Islet precursor cell (in vitro differentiated cells): ENCODE measurements at regions not wholly inside any gene's neighbourhood (a gene's known extent, or its start where the extent isn't known, plus 50 kb on each side); places are given as distances from the start of the nearest gene placed in this dataset.
A peak's percentile ranks its signal among the peaks of the same experiment; 100 is the strongest.

Source experiments
- DNase-seq: peaks from one replicate; pipeline ENCODE4 v3.0.0-alpha.2; 2018

DNA sequence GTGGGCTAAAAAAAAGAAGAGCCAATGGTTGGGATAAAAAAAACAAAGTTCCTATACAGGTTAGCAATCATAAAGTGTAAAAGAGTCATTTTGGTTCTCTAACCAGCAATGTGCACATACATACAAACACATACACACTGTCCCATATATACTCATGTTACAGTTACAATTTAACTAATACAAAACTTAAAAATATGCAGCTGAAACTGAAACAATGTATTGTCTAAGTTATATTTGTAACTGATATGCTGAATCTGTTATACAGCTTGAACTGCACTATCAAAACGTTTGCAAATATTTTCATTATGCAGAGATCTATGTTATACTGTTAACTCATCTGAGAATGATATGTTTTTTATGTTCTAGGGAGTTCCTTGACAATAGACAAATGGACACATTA, 173.7 kb downstream of the KLF12 start:
- no peak for DNase-seq

DNA sequence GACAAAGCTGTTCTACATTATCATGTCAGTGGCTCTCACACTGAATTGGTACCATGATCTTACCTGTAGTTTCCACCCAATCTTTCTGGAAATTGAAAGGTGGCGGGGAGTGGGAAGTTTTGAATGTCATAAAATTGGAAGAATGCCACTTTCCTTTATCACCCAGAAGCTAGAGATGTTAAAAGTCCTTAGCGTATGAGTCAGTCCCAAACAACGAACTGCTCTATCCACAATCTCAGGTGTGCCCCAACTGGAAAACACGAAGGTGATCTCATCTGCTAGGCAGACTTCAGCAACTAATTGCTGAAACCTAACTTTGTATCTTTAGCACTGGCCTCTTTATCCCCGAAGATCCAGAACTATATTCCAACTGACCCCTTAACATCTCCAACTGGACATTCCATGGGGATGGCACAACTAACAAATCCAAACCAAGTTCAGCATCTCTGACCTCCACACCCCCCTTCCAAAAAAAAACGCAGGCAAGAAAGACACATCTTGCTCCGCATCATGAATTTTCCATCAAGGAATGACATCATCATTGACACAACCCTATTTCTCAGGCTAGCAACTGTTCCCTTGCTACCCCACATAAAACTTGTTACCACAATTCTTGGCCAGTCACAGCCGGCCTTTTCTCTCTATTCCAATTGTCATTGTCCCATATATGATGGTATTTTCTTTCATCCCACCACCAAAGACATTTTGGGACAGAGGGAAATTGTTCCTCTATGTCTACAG, 175.4 kb downstream of the KLF12 start:
- peak; percentile 63 for DNase-seq

DNA sequence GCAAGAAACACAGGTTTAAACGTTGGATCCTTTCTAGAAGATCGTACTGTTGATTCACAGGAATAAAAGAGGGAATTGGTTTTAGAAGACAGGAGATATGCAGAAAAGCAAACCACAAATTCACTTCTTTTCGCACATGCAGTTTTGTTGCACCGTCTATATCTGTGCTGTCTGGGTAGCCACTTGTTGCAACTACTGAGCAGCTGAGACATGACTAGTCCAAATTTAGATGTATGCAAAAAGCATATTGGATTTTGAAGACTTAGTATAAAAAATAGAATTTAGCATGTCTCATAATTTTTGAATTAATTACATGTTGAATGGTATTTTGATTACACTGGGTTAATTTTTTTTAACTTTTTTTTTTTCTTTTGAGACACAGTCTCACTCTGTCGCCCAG, 176.3 kb downstream of the KLF12 start:
- DNase-seq = no peak

DNA sequence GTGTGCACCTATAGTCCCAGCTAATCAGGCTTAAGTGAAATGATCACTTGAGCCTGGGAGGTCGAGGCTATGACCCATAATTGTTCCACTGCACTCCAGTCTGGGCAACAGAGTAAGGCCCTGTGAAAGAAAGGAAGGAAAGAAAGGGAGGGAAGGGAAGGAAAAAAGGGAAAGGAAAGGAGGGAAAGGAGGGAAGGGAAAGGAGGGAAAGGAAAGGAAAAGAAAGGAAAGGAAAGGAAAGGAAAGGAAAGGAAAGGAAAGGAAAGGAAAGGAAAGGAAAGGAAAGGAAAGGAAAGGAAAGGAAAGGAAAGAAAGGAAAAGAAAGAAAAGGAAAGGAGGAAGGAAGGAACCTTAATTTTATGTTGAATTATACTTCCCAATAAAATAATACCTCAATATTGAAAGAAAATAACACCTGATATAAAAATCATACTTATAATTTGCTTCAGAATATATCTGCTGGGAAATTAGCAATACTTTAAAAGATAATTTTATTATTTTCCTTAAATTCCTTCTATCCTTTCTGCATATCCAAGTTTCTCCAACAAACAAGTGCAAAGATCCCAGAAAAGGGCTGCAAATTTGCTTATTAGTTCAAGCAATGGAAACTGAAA, 177.3 kb downstream of the KLF12 start:
- no peak for DNase-seq

DNA sequence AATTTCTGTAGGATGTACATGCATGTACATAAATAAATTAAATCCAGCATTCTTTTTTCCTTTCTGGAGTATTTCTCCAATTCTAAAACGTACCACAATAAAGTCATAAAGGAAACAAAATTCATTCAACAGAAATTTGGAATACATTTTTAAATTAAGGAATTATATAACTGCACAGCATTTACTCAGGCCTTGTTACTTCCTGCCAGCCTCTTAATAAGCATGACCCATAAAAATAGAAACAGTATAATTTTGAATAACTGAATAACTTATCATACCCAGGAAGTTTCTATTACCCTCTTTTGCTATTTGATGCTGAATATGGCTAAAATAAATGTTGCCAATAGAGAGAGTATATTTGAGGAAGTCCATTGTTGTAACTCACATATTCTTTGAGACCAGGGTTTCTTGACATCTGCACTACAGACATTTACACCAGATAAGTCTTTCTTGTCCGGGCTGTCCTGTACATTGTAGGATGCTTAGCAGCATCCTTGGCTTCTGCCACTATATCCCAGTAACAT, 178.2 kb downstream of the KLF12 start:
- no peak for DNase-seq

DNA sequence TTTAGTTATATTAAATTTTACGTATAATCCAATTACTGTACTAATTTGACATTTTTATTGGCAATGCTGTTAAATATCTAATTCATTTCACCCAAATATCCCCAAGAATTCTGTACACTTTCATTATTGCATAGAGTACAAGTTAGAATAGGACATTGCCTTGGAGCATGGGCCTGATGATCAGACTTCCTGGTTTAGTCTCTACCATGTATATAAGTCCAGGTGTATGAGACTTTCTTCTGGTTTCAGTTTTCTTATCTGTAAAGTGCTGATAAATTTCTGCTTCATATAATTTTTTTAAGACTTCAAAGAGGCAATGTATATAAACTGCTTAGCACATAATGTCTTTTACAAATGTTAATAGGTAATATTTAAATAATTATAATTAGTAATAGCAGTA, 179.4 kb downstream of the KLF12 start:
- DNase-seq = no peak

DNA sequence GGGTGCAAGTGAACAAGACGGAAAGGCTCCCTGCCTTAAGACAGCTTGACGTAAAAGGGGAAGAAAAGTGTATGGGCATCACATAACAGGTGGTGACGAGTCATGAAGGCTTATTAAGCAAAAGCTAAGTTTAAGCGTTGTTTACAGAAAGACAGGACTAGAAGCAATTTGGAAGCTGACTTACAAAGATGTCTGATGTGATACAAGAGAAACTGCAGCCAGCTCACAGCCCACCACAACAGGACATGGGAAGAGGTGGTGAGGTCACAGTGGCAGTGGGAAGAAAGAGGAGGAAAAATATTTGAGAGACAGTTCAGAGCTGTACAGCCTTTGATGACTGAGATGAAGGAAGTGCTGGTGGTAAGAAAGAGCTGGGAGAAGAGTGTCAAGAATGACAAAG, 181.6 kb downstream of the KLF12 start:
- peak; percentile 62 for DNase-seq

DNA sequence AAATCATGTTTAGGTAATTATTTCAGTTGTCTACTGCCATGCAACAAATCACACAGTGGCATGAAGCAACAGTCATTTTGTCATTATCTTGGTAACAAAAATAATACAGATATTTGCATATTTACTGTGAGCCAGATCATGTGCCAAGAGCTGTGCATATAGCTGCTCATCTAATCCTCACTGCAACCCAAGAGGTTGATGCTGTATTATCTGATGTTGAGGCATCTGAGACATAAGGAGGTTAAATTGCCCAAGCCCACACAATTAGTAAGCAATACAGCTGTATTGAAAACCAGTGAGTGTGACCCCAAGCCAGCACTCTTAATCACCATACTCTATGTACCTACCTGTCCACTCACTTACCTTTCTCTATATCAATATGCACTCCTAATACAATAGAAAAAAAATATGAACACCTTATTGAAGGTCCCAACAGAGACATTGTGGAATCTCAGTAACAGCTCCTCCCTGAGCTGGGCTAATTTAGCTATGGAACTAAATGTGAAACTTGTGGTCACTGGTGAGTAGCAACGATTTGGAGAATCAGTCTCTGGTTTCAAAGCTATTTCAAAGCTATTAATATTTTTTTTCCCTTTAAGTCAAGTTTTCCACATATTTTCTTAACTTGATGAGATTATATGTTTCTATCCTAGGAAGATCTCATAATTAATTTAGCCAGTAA, 185.2 kb downstream of the KLF12 start:
- DNase-seq = no peak

DNA sequence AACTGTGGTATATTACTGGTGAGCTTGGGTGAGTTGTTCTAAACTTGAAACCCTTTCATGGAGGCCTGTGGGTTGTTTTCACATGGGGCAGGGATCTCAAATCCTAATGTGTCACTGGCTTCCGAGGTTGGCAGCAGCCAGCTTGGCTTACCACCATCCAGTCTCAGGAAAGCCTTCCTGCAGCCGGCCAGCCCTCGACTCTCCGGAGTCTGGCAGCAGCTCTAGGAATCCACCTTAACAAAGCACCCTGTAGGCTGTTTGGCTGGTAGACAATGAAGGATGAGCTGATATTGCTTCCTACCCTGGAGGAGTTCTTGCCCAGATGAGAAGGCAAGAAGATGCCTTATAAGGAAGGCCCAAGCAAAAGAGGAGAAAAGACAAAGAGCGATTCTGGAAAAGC, 188.3 kb downstream of the KLF12 start:
- DNase-seq = peak; percentile 77

DNA sequence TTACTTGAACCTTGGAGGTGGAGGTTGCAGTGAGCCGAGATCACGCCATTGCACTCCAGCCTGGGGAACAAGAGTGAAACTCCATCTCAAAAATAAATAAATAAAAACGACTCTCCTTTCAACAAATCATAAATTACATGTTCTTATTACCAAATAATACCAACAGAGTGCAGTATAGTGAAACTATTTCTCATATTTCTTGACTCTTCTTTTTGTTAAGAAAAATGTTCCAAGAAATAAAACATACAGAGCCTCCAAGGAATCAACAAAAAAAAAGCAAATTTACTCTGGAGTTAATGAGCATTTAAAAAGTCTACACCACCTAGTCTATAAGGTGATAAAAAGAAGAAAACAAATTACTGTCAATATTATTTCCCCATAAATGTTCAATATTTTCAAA, 188.8 kb downstream of the KLF12 start:
- no peak for DNase-seq

DNA sequence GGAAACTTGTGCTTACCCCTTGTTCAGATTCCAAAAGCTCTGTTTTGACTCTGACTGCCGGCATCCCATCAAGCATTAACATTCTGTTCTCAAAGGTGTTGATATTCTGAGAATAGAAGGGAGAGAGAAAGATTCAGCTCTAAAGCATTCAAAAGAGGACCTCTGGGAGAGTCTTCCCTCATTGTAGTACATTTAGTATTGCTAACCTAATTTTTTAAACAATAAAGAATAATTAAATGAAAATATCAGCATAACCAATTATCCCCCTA, 190.3 kb downstream of the KLF12 start:
- DNase-seq = no peak

DNA sequence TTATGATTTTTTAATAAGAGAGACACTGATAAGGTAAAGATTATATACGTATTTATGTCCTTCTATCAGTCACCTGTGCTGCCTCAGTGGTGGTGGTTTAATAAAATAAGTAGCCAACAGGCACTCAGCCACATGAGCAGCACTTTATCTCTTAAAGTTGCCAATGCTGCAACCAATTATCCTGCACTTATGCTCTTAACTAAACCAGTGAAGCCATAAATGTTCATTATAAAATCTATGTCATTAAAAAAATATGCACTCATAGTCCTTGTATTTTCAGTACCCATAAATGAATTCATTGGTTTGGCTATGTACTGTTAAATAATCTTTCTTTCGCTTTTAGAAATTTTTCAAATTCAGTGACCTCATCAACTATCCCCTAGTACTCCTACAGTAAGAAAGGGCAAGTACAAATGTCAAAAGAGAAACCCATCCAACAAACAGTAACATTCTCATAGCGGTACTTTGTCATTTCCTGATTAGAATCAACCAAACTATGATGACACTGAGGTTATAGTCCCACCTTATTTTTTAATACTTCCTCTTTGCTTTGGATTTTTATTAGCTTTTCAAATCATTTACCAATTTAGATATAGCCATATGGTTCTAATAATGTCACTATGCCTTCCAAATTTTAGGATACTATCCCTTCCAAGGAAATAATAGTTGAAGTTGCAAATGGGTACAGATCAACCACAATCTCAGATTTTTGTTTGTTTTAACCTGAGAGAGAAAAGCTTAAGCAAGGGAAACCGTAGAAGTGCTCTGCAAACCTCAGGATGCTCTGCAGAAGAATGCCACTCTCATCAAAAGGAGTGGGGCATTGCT, 190.9 kb downstream of the KLF12 start:
- no peak for DNase-seq

DNA sequence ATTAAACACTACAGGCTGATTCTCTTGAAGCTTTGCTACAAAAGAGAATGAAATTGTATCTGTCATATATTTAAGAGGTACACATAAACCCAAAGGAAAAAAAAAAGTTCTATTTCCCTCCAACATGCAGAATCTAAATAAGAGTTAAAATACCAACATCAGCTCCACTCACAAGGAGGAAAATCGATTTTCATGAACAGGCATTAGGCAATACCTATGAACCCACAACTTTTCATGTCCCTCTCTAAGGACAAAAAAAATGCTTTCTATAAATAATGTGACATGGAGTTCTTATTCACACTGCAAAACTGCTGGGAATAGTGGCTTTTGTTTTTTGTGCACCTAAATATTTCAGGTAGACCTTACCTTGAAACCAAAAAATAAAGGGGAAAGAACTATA, 192.5 kb downstream of the KLF12 start:
- no peak for DNase-seq

DNA sequence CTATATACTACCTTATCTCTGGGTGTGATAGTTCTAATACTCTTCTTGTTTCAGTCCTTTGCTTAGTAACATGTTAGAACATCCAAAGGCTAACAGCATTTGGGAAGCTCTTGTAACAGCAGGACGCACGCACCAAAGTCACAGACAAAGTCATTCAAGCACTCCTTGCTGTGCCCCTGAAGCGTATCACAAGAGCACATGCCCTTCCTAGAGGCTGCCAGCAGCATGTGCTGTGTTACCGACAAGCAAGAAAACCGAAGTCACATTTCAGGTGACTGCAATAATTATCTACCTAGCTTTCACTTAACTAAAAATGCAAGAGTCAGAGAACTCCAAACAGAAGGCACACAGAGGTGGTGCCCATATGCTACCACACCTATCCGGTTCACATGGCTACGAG, 194.1 kb downstream of the KLF12 start:
- DNase-seq = no peak

DNA sequence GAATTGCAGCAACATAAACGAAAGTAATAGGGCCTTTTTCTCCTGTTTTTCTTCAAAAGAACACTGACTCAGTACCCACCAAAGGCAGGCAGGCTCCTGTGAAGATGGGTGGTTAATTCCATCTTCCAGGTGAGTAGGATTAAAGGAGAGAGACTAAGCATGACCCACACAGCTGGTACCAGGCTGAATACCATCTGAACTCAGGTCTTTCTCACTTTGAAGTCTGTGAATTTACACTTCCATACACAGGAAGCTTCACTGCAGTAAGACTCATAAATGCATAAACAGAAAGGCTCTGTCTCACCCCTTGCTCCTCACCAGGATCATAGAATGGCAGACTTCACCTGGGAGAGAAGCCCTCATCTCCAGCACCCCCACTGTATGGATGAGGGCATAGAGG, 194.6 kb downstream of the KLF12 start:
- DNase-seq = no peak

DNA sequence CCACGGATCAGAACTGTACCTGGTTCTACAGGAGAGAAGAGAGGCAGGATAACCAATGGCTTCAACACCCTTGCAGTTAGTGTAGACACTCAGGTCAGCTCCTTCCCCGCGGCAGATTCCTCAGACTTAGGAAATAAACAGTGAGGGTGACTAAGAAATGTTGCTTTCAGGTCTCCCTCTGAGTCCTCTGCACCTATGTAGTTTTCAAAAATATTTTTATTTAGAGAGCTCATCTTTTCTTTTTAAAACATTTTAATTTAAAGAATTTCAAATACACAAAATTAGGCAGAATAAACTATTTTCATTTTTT, 195.2 kb downstream of the KLF12 start:
- no peak for DNase-seq

DNA sequence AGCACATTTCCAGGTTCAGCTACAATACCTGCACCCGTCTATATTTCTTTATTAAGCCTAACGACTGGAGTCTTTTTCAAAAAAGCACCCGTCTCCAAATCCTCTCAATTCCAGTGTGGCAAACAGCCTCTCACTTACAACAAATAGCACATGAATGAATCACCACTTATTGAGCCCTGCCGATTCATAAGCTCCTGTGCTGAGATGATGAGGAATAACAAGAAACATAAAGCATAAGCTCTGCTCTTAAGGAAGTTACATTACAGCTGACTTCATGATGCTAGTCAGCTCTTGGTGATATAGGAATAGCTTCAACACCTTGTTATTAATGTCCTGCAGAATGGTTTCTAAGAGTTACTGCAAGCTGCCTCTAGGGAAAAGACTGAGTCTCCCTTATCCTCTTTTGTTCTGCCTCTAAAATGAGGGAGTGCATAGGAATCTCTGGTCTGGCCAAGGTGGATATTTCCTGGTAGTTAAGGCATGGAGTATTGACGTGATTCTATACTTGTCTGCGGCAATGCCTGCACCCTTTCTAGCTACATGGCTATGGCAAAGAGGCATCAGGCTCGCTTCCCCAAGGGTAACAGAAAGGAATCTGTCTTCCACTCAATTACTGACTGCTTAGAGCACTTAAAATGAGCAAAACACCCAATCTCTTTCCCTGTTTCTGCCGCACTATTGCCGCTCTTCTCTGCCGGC, 195.7 kb downstream of the KLF12 start:
- DNase-seq = peak; percentile 63

DNA sequence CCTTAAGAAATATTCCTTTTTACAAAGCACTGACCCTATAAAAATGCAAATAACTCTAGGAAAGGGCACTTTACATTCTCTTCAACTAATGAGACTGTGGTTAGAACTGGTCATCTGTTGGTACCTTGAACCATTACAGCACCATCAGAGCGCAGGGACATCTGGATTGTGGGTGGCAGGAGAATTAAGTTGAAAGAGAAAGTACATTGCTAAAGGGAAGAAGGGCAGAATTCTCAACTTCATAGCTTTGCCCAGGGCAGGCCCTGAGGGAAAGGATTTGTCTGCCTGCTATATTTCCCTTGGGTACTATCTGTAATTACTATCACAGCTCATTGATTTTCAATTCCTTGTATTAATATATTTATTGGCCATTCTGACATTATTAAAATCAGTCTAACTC, 196.8 kb downstream of the KLF12 start:
- peak; percentile 55 for DNase-seq

DNA sequence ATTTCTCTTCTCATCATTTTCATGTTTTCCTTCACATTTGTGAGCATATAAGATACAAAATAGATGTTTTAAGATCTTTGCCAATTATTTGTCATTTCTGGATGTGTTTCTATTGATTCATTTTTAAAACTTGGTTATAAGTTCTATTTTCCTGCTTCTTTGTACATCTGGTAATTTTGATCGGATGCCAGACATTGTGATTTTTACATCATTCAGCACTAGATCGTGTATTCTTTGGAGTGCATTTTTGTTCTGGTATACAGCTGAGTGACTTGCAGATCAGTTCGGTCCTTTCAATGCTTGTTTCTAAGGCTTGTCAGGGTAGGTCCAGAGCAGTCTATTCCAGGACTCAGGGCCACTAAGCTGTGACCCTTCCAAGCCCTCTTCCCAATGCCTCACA, 198.2 kb downstream of the KLF12 start:
- no peak for DNase-seq

DNA sequence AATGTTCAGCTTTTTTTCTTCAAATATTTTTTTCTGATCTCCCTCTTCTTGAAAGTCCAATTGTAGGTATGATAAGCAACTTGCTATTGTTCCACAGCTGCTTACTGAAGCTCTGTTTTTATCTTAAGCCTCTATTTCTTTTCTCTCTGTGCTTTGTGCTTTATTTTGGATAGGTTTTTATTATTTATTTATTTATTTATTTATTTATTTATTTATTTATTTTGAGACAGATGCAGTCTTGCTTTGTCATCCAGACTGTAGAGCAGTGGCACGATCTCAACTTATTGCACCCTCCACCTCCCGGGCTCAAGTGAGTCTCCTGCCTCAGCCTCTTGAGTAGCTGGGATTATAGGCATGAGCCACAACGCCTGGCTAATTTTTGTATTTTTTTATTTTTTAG, 199.4 kb downstream of the KLF12 start:
- no peak for DNase-seq

DNA sequence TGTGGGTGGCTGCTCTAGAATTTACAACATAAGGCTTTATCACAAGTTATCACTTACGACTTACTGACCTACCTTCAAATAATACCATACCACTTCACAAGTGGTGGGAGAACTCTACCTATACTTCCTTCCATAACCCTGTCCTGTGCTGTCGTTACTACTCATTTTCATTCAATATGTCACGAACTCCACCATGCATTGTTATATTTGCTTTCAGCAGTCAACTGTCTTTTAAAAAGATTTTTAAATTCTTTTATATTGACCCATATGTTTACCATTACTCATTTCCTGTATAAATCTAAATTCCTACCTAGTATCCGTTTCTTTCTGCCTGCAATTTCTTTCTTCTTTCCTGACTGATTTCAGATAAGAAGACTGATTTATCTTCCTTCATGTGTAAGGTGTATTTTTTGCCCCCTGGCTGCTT, 200.0 kb downstream of the KLF12 start:
- DNase-seq = no peak

DNA sequence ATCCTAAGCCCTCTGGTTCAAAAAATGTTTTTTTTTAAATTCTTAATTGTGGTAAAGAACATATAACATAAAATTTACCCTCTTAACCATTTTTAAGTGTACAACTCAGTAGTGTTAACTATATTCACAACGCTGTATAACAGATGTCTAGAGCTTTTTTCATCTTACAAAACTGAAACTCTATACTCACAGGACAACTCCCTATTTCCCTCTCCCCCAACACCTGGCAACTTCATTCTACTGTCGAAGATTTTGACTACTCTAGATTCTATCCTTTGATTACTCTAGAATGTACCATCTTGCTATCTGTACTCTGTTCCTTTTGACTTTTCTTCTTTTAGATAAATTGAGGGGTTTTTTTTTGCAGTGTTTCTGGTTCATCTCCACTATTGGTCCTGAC, 200.4 kb downstream of the KLF12 start:
- no peak for DNase-seq

DNA sequence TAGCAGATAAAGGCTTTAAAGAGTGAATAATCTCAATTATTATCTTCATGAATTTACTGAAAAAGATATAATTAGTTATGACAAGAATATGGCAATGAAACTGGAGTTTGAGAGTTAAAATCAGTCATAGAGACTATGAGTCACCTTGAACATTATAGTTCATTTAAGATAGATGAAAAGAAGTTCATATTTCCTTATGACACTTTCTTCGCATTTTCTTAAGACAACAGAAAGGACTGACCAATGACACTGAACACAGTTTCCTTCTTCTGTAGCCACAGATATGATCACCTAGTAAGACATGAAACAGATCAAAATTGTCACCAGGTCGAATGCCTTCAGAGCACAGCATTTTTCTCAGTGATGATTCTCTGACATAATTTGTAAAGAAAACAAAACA, 202.1 kb downstream of the KLF12 start:
- no peak for DNase-seq
